Common myeloid progenitor, CD34-positive (primary cell): ENCODE measurements at regions not wholly inside any gene's neighbourhood (a gene's known extent, or its start where the extent isn't known, plus 50 kb on each side); places are given as distances from the start of the nearest gene placed in this dataset.
"Not testable (repeated sequence)": the region's sequence is repeated elsewhere in the genome, so short reads cannot be mapped to it uniquely, and the experiment has no call there.

Experiments used
- CTCF ChIA-PET: fragments of 350-600 bp; sonication (Branson Sonifier 250); formaldehyde crosslinking; loops from one replicate; lab custom pipeline; 2021; ENCODE audit warnings: antibody characterized with exemption; lab: Charles Lee
- POLR2A ChIA-PET: fragments of 350-600 bp; sonication (Branson Sonifier 250); formaldehyde crosslinking; loops from one replicate; lab custom pipeline; 2021; ENCODE audit warnings: antibody characterized with exemption; lab: Charles Lee
- DNase-seq, 3 donors: peaks; one replicate each; pipeline versions ENCODE4 v3.0.0 to v3.0.0-alpha.2; 2013
- H3K27ac ChIP-seq, 2 experiments: 1 replicate in 1 of 2; 2 replicates in 1 of 2; pipeline ENCODE4 v1.7.0; 2013; ENCODE audit warnings: inconsistent platforms in 2 of 2, low read length in 2 of 2, mild to moderate bottlenecking in 2 of 2, low read depth in 1 of 2, moderate library complexity in 1 of 2; ENCODE audit not compliant: severe bottlenecking in 2 of 2, insufficient read depth in 1 of 2, poor library complexity in 1 of 2
- H3K27me3 ChIP-seq, 5 experiments: replicated peaks in 2 of 5; 1 replicate in 3 of 5; 2 replicates in 2 of 5; pipeline versions ENCODE4 v1.6.1 to v1.7.0; 2013; ENCODE audit warnings: low read length in 4 of 5, mild to moderate bottlenecking in 2 of 5, moderate library complexity in 2 of 5, inconsistent platforms in 1 of 5; ENCODE audit not compliant: insufficient read depth in 5 of 5, control insufficient read depth in 4 of 5
- H3K36me3 ChIP-seq, 4 experiments: 1 replicate in 2 of 4; 2 replicates in 2 of 4; pipeline versions ENCODE4 v1.6.1 to v1.7.0; 2013; ENCODE audit warnings: low read length in 3 of 4, control low read depth in 1 of 4, mild to moderate bottlenecking in 1 of 4; ENCODE audit not compliant: control insufficient read depth in 4 of 4, insufficient read depth in 4 of 4
- H3K4me1 ChIP-seq, 4 experiments: 1 replicate in 3 of 4; 2 replicates in 1 of 4; pipeline versions ENCODE4 v1.6.1 to v1.7.1; 2013; ENCODE audit warnings: low read length in 3 of 4, mild to moderate bottlenecking in 3 of 4, control low read depth in 1 of 4, inconsistent platforms in 1 of 4, moderate library complexity in 1 of 4; ENCODE audit not compliant: control insufficient read depth in 4 of 4, insufficient read depth in 4 of 4; ENCODE audit errors: control extremely low read depth in 1 of 4
- H3K4me3 ChIP-seq, 7 experiments: 1 replicate in 4 of 7; 2 replicates in 3 of 7; pipeline versions ENCODE4 v1.5.1 to v1.7.0; 2013; ENCODE audit warnings: mild to moderate bottlenecking in 7 of 7, low read length in 6 of 7, moderate library complexity in 6 of 7, inconsistent platforms in 2 of 7, low read depth in 2 of 7, control low read depth in 1 of 7; ENCODE audit not compliant: insufficient read depth in 4 of 7, control insufficient read depth in 1 of 7; ENCODE audit errors: extremely low read depth in 1 of 7
- H3K9me3 ChIP-seq, 5 experiments: 1 replicate in 4 of 5; 2 replicates in 1 of 5; pipeline versions ENCODE4 v1.6.1 to v1.7.1; 2013; ENCODE audit warnings: low read length in 4 of 5, mild to moderate bottlenecking in 2 of 5, inconsistent platforms in 1 of 5, low read depth in 1 of 5, moderate library complexity in 1 of 5; ENCODE audit not compliant: control insufficient read depth in 4 of 5, insufficient read depth in 2 of 5; ENCODE audit errors: control extremely low read depth in 1 of 5
- WGBS: methylation state at CpG from one replicate; pipeline ENCODE4 v1.1.5; 2013; ENCODE audit not compliant: insufficient coverage; 5-methylcytosine and 5-hydroxymethylcytosine counted together

DNA sequence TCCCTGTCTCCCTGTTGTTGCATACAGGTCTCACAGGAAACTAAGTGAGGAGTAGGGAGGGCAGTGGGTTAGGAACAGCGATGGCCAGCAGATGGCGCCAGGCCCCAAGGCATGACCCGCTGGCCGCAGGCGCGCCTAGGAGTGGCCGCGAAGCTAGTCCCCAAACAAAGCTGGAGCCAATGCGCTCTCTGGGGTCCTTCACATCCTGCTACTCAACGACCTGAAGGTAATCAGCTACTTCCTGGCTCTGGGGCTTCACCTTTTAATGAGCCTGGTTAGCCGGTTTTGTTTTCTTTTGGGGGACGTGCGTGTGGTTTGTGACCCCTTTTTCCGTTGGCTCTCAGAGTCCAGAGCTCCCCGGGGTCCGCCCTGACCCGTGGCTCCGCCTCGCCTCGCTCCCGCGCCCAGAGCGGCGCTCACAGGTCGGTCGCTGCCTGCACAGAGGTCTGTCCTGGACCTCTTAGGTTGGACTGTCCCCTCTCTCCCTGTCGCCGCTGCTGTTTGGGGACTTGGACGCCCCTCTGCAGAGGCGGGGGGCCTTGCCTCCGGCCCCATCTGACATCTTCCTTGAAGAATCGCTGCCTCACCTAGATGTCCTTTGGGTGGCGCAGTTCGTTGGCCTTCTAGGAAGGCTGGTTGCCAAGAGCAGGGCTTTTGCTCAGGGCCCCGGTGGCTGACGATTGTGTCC is 62.2 kb upstream of the GTF3A start:
- ChIA-PET POLR2A (interaction anchor here (0.6 to 0.7 kb wide), 4 partner anchors 63 to 591 kb away, joined by 3 to 6 read pairs (median 3); no protein-coding TSS in a partner anchor), CTCF (interaction anchor here (0.7 to 11.7 kb wide), 45 partner anchors 9 to 627 kb away, joined by 3 to 181 read pairs (median 4); partner anchors contain the start of genes CDX2 and URAD)
- 7% methylated on average over 34 of the region's 36 CpGs for WGBS
- peaks cover 0 to 19% (median 4%) of the 10 kb centered on the region in 5 experiments for H3K27me3 ChIP-seq
- H3K4me1 ChIP-seq: peaks cover 0 to 15% (median 10%) of the 10 kb centered on the region in 4 experiments
- no peaks in the 10 kb centered on the region for H3K36me3 ChIP-seq
- H3K27ac ChIP-seq: no peak overlapping the region
- peak; percentile 80 to 88 (median 84) for DNase-seq
- peak overlapping the region; percentile 24 to 87 (median 63) for H3K4me3 ChIP-seq
- H3K9me3 ChIP-seq: no peaks in the 10 kb centered on the region

DNA sequence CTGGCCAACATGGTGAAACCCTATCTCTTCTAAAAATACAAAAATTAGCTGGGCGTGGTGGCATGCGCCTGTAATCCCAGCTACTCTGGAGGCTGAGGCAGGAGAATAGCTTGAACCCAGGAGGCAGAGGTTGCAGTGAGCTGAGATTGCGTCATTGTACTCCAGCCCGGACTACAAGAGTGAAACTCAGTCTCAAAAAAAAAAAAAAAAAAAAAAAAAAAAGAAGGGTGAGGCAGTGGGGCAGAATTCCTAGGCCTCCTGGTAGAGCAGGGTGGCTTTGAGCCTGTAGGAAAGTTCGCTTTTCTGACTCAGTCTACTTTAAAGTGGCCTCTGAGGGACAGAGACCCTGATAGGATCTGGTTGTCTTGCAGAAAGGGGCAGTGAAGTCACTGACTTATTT is 60.8 kb upstream of the GTF3A start:
- H3K36me3 ChIP-seq, H3K27ac ChIP-seq, H3K9me3 ChIP-seq, DNase-seq, H3K4me3 ChIP-seq, POLR2A ChIA-PET: not testable (repeated sequence)
- H3K27me3 ChIP-seq: peaks cover 0 to 19% (median 4%) of the 10 kb centered on the region in 5 experiments
- peaks cover 0 to 15% (median 10%) of the 10 kb centered on the region in 4 experiments for H3K4me1 ChIP-seq
- CTCF ChIA-PET: interaction anchor here (3.1 to 11.7 kb wide), 6 partner anchors 12 to 622 kb away, joined by 33 to 181 read pairs (median 138); no protein-coding TSS in a partner anchor
- WGBS: 100% methylated on average over 2 of the region's 5 CpGs

DNA sequence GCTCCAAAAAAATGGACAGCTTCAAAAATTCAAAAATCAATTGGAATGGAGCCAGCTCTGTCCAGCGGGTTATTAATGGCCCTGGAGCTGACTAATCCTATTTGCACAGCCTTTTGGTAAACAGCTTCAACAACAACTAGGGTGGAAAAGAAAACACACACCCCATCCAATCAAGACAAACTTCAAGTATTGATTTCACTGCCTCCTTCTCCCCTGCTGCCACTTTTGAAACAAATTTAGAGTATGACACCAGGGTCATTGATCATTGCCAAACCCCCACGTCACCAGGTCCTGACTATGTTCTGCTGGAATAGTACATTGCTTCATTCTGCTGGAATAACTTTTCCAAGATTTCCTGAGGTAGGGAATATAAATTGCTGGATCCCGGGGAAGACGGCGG is 56.8 kb upstream of the GTF3A start:
- peaks cover 0 to 19% (median 8%) of the 10 kb centered on the region in 5 experiments for H3K27me3 ChIP-seq
- no peak overlapping the region for H3K27ac ChIP-seq
- DNase-seq: no peak
- peaks cover 0 to 6% (median 1%) of the 10 kb centered on the region in 4 experiments for H3K4me1 ChIP-seq
- H3K9me3 ChIP-seq: peaks cover 0 to 4% (median 0%) of the 10 kb centered on the region in 5 experiments
- no peak overlapping the region for H3K4me3 ChIP-seq
- 93% methylated on average over 5 of the region's 5 CpGs for WGBS
- ChIA-PET POLR2A (no interaction called here), CTCF (interaction anchor here (0.7 to 11.7 kb wide), 5 partner anchors 8 to 617 kb away, joined by 3 to 145 read pairs (median 5); no protein-coding TSS in a partner anchor)
- no peaks in the 10 kb centered on the region for H3K36me3 ChIP-seq

DNA sequence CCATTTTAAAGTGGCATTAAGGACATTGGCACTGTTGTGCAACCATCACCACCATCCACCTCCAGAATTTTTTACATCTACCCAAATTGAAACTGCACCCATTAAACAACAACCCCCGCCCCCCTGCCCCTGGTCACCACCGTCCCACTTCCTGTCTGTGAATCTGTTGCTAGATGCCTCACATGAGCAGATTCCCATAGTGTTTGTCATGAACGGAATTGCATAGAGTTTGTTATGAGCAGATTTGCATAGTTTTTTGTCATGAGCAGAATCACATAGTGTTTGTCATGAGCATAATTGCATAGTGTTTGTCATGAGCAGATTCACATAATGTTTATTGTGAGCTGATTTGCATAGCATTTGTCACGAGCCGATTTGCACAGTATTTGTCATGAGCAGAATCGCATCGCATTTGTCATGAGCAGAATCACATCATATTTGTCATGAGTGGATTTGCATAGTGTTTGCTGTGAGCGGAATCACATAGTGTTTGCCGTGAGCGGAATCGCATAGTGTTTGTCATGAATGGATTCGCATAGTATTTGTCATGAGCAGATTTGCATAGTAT is 54.0 kb upstream of the GTF3A start:
- Histone ChIP-seq H3K27ac (no peak overlapping the region), H3K36me3 (no peaks in the 10 kb centered on the region), H3K9me3 (peaks cover 0 to 4% (median 0%) of the 10 kb centered on the region in 5 experiments), H3K4me1 (peaks cover 0 to 4% (median 0%) of the 10 kb centered on the region in 4 experiments), H3K27me3 (peaks cover 0 to 16% (median 11%) of the 10 kb centered on the region in 5 experiments), H3K4me3 (no peak overlapping the region)
- DNase-seq: peak in 1 of 3 donors; percentile 12
- POLR2A ChIA-PET: no interaction called here
- CTCF ChIA-PET: interaction anchor here (1.1 kb wide), 1 partner anchor 458 kb away, joined by 3 read pairs; no protein-coding TSS in a partner anchor
- 97% methylated on average over 11 of the region's 12 CpGs for WGBS

DNA sequence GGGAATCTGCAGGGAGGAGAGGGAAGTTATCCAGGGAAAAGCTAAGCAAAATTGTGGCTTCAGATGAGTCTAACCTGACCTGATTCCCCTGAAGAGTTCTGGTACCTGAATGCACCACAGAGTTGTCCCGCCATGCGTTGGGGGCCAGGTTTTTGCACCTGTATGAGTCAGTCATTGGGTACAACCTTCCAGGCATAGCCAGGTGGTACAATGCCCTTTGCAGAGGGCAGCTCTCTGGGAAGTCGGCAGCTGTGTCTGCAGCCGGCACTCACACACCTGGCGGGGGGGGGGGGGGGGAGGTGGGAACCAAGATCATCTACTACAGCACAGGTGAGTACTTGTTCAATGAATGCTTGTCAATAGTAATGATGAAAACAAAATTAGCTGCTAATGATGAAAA is 52.5 kb upstream of the GTF3A start:
- DNase-seq: no peak
- ChIA-PET POLR2A (no interaction called here), CTCF (interaction anchor here (1.0 to 9.9 kb wide), 11 partner anchors 9 to 615 kb away, joined by 3 to 132 read pairs (median 4); no protein-coding TSS in a partner anchor)
- H3K27me3 ChIP-seq: peaks cover 0 to 16% (median 11%) of the 10 kb centered on the region in 5 experiments
- WGBS: 93% methylated on average over 3 of the region's 5 CpGs
- H3K9me3 ChIP-seq: peaks cover 0 to 4% (median 0%) of the 10 kb centered on the region in 5 experiments
- no peaks in the 10 kb centered on the region for H3K36me3 ChIP-seq
- H3K4me3 ChIP-seq: no peak overlapping the region
- H3K4me1 ChIP-seq: no peaks in the 10 kb centered on the region
- H3K27ac ChIP-seq: no peak overlapping the region

DNA sequence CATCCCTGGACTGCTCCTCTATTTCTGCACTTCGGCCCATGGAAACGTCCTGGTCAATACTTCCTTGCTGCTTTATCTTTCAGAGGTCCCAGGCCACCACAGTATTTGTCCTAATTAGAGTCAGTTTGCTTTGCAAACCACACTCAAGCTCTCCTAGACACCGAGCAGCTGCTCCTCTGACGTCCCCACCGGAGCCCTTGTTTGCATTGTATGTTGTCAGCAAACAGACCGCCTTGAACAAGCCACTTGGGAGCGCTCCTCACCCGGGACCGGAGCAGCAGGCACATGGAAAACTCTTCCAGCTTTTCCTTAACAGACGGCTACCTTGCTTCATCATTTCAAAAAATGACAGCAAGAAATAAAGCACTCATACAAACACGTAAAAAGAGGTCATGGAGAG is 51.5 kb upstream of the GTF3A start:
- no peak overlapping the region for H3K27ac ChIP-seq
- H3K4me1 ChIP-seq: no peaks in the 10 kb centered on the region
- peaks cover 0 to 4% (median 0%) of the 10 kb centered on the region in 5 experiments for H3K9me3 ChIP-seq
- WGBS: 29% methylated on average over 9 of the region's 11 CpGs
- CTCF ChIA-PET: interaction anchor here (0.9 to 9.9 kb wide), 13 partner anchors 9 to 618 kb away, joined by 3 to 132 read pairs (median 3); partner anchors contain the start of genes LNX2 and POLR1D
- DNase-seq: no peak
- POLR2A ChIA-PET: interaction anchor here (0.6 kb wide), 1 partner anchor 89 kb away, joined by 5 read pairs; no protein-coding TSS in a partner anchor
- no peaks in the 10 kb centered on the region for H3K36me3 ChIP-seq
- H3K27me3 ChIP-seq: peaks cover 0 to 15% (median 11%) of the 10 kb centered on the region in 5 experiments
- no peak overlapping the region for H3K4me3 ChIP-seq
